RWPE2 (cell line): ENCODE measurements at regions not wholly inside any gene's neighbourhood (a gene's known extent, or its start where the extent isn't known, plus 50 kb on each side); places are given as distances from the start of the nearest gene placed in this dataset.

ENCODE experiments used
- ATAC-seq: fragments of 200-7000 bp; cut with Tn5 transposase; 3 replicates; pipeline ENCODE4 v1.9.1; 2021; ENCODE audit warnings: low read depth
- DNase-seq: peaks from one replicate; pipeline ENCODE4 v3.0.0-alpha.2; 2020; ENCODE audit warnings: low spot score
- H3K27ac ChIP-seq: fragments of 450-650 bp; 2 replicates; pipeline ENCODE4 v1.5.1; 2017; ENCODE audit warnings: mild to moderate bottlenecking; ENCODE audit not compliant: poor library complexity, severe bottlenecking
- H3K27me3 ChIP-seq: fragments of 250-450 bp; sonication (Bioruptor Pico); 2 replicates; pipeline ENCODE4 v1.5.1; 2021; ENCODE audit warnings: mild to moderate bottlenecking, moderate library complexity; ENCODE audit not compliant: insufficient read depth, poor library complexity, severe bottlenecking
- H3K36me3 ChIP-seq: fragments of 250-450 bp; sonication (Bioruptor Pico); 2 replicates; pipeline ENCODE4 v1.5.1; 2020; ENCODE audit warnings: low read depth, mild to moderate bottlenecking, moderate library complexity
- H3K4me1 ChIP-seq: fragments of 250-450 bp; sonication (Bioruptor Pico); 2 replicates; pipeline ENCODE4 v1.5.1; 2021; ENCODE audit warnings: mild to moderate bottlenecking, moderate library complexity; ENCODE audit not compliant: insufficient read depth, poor library complexity, severe bottlenecking
- H3K4me3 ChIP-seq: fragments of 250-450 bp; sonication (Bioruptor Pico); 2 replicates; pipeline ENCODE4 v1.5.1; 2021; ENCODE audit warnings: mild to moderate bottlenecking, moderate library complexity; ENCODE audit not compliant: severe bottlenecking
- H3K9me3 ChIP-seq: fragments of 250-450 bp; sonication (Bioruptor Pico); 2 replicates; pipeline ENCODE4 v1.5.1; 2021; ENCODE audit warnings: mild to moderate bottlenecking, moderate library complexity; ENCODE audit not compliant: severe bottlenecking
- TF ChIP-seq, protein P1 (sequence below): fragments of 450-650 bp; IDR thresholded peaks from one replicate; pipeline ENCODE4 v1.5.1; 2017; ENCODE audit warnings: mild to moderate bottlenecking, moderate library complexity; ENCODE audit not compliant: poor library complexity, severe bottlenecking

- TF ChIP-seq, protein P1, sequence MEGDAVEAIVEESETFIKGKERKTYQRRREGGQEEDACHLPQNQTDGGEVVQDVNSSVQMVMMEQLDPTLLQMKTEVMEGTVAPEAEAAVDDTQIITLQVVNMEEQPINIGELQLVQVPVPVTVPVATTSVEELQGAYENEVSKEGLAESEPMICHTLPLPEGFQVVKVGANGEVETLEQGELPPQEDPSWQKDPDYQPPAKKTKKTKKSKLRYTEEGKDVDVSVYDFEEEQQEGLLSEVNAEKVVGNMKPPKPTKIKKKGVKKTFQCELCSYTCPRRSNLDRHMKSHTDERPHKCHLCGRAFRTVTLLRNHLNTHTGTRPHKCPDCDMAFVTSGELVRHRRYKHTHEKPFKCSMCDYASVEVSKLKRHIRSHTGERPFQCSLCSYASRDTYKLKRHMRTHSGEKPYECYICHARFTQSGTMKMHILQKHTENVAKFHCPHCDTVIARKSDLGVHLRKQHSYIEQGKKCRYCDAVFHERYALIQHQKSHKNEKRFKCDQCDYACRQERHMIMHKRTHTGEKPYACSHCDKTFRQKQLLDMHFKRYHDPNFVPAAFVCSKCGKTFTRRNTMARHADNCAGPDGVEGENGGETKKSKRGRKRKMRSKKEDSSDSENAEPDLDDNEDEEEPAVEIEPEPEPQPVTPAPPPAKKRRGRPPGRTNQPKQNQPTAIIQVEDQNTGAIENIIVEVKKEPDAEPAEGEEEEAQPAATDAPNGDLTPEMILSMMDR, result no peak
- H3K4me1 ChIP-seq, result no peaks in the 10 kb centered on the region
- no peak for ATAC-seq
- DNase-seq, result no peak
- H3K4me3 ChIP-seq, result no peak overlapping the region
- H3K9me3 ChIP-seq, result no peaks in the 10 kb centered on the region
- H3K27ac ChIP-seq, result no peak overlapping the region
- H3K27me3 ChIP-seq, result peaks cover 5% of the 10 kb centered on the region
- no peaks in the 10 kb centered on the region for H3K36me3 ChIP-seq
These were observed 460.5 kb downstream of the DSC3 start for GRCh38 chr18:30582078-30582477.

- Histone ChIP-seq H3K4me3 (no peak overlapping the region), H3K27ac (no peak overlapping the region), H3K36me3 (no peaks in the 10 kb centered on the region), H3K9me3 (no peaks in the 10 kb centered on the region), H3K27me3 (peaks cover 5% of the 10 kb centered on the region), H3K4me1 (no peaks in the 10 kb centered on the region)
- TF ChIP-seq, protein P1, result no peak
- DNase-seq (no peak), ATAC-seq (no peak)
These were observed 463.8 kb downstream of the DSC3 start for GRCh38 chr18:30578707-30579106.

GRCh38 chr18:30572214-30572613, 470.3 kb downstream of the DSC3 start:
- no peak for ATAC-seq
- H3K27me3 ChIP-seq, result no peaks in the 10 kb centered on the region
- no peaks in the 10 kb centered on the region for H3K36me3 ChIP-seq
- no peaks in the 10 kb centered on the region for H3K9me3 ChIP-seq
- no peaks in the 10 kb centered on the region for H3K4me1 ChIP-seq
- no peak overlapping the region for H3K4me3 ChIP-seq
- H3K27ac ChIP-seq, result no peak overlapping the region
- TF ChIP-seq, protein P1, result no peak
- DNase-seq, result no peak

DNA sequence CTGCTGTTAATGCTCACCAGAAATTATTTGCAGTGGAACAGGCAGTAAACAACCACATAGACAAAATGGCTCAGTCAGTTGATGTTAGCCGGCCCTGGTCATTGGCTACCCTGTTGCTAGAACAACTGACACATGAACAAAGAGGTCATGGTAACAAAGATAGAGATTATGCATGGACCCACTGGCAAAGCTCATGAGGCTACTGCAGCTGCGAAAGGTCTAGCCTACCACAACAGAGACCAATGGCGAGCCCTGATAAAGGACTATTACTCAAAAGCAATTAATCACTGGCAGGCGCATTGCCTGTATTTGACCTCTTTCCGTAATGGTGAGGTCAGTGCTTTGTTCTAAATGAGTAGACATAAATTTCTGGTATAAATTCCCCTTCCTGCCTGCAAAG, 474.2 kb downstream of the DSC3 start:
- no peaks in the 10 kb centered on the region for H3K9me3 ChIP-seq
- TF ChIP-seq, protein P1, result no peak
- no peak overlapping the region for H3K27ac ChIP-seq
- H3K27me3 ChIP-seq, result no peaks in the 10 kb centered on the region
- H3K36me3 ChIP-seq, result no peaks in the 10 kb centered on the region
- no peak overlapping the region for H3K4me3 ChIP-seq
- H3K4me1 ChIP-seq, result no peaks in the 10 kb centered on the region
- DNase-seq, result no peak
- no peak for ATAC-seq

GRCh38 chr18:30566877-30567276, 475.7 kb downstream of the DSC3 start:
- TF ChIP-seq, protein P1, result no peak
- Histone ChIP-seq H3K9me3 (no peaks in the 10 kb centered on the region), H3K4me1 (no peaks in the 10 kb centered on the region), H3K36me3 (no peaks in the 10 kb centered on the region), H3K27me3 (no peaks in the 10 kb centered on the region), H3K4me3 (no peak overlapping the region), H3K27ac (no peak overlapping the region)
- ATAC-seq, result no peak
- no peak for DNase-seq
